ENCODE measurements at regions not wholly inside any gene's neighbourhood (a gene's known extent, or its start where the extent isn't known, plus 50 kb on each side); places are given as distances from the start of the nearest gene placed in this dataset.

DNA sequence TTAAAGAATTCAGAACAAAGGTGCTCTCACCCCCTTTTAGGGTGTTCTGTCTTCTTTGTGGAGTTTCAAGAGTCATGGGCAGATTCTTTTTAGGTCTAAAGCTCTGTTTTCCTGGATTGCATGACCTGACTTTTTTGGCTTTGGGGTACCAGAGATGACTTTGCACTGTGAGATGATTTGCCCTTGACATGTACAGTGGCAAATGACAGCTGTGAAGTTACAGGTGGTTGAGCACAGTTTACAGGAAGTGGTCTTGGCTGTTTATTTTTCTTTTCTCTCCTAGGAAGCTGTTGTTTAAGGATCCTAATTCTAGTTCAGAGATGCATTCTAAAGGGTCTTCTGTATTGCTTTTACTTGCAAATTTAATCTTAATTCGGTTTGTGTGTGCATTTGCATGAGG lies 83.8 kb upstream of the METAP2 start:
- Histone ChIP-seq H3K9me3 (ENCODE audit: control insufficient read depth, insufficient read depth, low read length) (peaks cover 3% of the 10 kb centered on the region; the same call in 1 of the 2 replicates), H3K4me3 (ENCODE audit: low read depth, low read length) (no peak overlapping the region), H3K27me3 (ENCODE audit: control insufficient read depth, insufficient read depth, low read length) (no peaks in the 10 kb centered on the region), H3K27ac (ENCODE audit: low read depth, low read length) (no peak overlapping the region)
- TF ChIP-seq, protein P1, sequence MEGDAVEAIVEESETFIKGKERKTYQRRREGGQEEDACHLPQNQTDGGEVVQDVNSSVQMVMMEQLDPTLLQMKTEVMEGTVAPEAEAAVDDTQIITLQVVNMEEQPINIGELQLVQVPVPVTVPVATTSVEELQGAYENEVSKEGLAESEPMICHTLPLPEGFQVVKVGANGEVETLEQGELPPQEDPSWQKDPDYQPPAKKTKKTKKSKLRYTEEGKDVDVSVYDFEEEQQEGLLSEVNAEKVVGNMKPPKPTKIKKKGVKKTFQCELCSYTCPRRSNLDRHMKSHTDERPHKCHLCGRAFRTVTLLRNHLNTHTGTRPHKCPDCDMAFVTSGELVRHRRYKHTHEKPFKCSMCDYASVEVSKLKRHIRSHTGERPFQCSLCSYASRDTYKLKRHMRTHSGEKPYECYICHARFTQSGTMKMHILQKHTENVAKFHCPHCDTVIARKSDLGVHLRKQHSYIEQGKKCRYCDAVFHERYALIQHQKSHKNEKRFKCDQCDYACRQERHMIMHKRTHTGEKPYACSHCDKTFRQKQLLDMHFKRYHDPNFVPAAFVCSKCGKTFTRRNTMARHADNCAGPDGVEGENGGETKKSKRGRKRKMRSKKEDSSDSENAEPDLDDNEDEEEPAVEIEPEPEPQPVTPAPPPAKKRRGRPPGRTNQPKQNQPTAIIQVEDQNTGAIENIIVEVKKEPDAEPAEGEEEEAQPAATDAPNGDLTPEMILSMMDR (IDR thresholded peaks at IDR 0.05; ENCODE audit: low read depth, low read length) = no peak
- no peak for DNase-seq (ENCODE audit: low read depth, low spot score)
- ChIA-PET POLR2A (no interaction called here), CTCF (no interaction called here)

DNA sequence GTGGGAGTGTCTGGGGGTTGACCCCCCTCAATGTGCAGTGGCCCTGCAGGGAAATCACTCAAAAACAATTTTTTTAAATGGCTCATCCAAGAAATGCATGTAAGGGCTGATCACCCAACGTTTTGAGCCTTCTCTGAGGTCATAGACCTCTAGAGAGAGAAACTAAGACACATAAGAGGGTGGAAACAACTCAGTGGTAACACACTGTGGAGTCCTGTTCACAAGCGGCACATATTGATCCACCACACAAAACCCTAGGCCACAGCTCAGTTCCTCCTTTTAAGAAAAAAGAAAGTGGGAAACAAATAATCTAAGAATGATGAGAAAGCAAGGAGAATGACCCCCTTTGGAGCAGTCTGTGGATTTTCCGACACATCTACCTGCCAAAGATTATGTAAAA lies 83.0 kb upstream of the METAP2 start:
- CTCF ChIA-PET = no interaction called here
- POLR2A ChIA-PET = no interaction called here
- DNase-seq (ENCODE audit: low read depth, low spot score) = no peak

GRCh38 chr12:95393191-95393790 lies 80.7 kb upstream of the METAP2 start:
- Histone ChIP-seq H3K27me3 (ENCODE audit: control insufficient read depth, insufficient read depth, low read length) (peaks cover 9% of the 10 kb centered on the region), H3K27ac (ENCODE audit: low read depth, low read length) (no peak overlapping the region), H3K9me3 (ENCODE audit: control insufficient read depth, insufficient read depth, low read length) (peaks cover 3% of the 10 kb centered on the region; the same call in 1 of the 2 replicates), H3K4me3 (ENCODE audit: low read depth, low read length) (no peak overlapping the region)
- POLR2A ChIA-PET = no interaction called here
- CTCF ChIA-PET = no interaction called here
- DNase-seq (ENCODE audit: low read depth, low spot score) = no peak
- TF ChIP-seq, protein P1 (IDR thresholded peaks at IDR 0.05; ENCODE audit: low read depth, low read length) = no peak

More for the DNA sequence above, 83.0 kb upstream of the METAP2 start:
- Histone ChIP-seq H3K4me3 (ENCODE audit: low read depth, low read length) (no peak overlapping the region), H3K27me3 (ENCODE audit: control insufficient read depth, insufficient read depth, low read length) (peaks cover 5% of the 10 kb centered on the region), H3K27ac (ENCODE audit: low read depth, low read length) (no peak overlapping the region), H3K9me3 (ENCODE audit: control insufficient read depth, insufficient read depth, low read length) (peaks cover 3% of the 10 kb centered on the region; the same call in 1 of the 2 replicates)
- TF ChIP-seq, protein P1 (IDR thresholded peaks at IDR 0.05; ENCODE audit: low read depth, low read length) = no peak

DNA sequence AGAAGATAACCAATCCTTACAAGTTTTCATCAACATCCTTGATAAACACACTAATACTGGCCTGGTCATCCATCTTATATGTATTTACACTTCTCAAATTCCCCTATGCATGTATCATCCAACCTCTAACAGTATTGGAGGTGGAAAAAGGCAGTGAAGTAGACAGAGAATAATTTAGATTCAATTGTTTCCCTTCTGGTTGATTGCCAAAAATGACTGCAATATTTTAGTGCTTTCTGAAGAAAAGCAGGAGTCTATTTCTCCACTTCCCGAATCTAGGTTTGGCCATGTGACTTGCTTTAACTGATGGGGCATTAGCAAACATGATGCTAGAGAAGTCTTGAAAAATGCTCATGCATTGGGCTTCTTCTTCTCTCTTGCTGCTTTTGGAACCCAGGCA lies 78.3 kb upstream of the METAP2 start:
- Histone ChIP-seq H3K4me3 (ENCODE audit: low read depth, low read length) (no peak overlapping the region), H3K27me3 (ENCODE audit: control insufficient read depth, insufficient read depth, low read length) (peaks cover 14% of the 10 kb centered on the region), H3K9me3 (ENCODE audit: control insufficient read depth, insufficient read depth, low read length) (peaks cover 3% of the 10 kb centered on the region; the same call in 1 of the 2 replicates), H3K27ac (ENCODE audit: low read depth, low read length) (no peak overlapping the region)
- TF ChIP-seq, protein P1 (IDR thresholded peaks at IDR 0.05; ENCODE audit: low read depth, low read length) = no peak
- ChIA-PET POLR2A (no interaction called here), CTCF (no interaction called here)
- DNase-seq (ENCODE audit: low read depth, low spot score) = no peak

DNA sequence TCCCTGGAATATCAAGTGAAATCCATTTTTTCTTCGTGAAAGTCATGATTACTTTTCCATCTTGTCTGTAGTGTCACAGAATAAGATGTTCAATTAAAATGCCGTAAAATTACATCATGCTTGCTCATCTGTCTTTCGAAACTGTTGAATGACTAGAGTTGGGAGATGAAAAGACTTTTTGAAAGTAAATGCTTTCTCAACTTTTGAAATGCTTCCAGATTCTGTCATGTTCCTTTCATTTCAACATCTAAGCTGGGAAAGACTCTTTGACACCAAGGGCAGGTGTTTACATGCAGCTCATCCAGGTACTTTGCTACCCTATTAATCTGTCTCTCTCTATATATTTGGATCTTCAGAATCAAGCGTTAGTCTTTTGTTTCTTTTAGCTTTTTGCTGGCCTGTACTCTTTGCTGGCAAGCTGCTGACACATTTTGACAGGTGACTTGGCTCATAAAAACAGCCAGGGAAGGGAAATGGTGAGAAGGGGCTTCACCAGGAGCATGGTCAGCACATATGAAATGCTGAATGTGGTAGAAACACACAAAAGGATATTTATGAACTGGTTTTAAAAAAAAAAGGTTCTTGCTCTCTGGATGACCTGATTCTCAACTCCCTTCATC lies 77.0 kb upstream of the METAP2 start:
- peaks cover 3% of the 10 kb centered on the region; the same call in 1 of the 2 replicates for H3K9me3 ChIP-seq (ENCODE audit: control insufficient read depth, insufficient read depth, low read length)
- no peak overlapping the region for H3K4me3 ChIP-seq (ENCODE audit: low read depth, low read length)
- H3K27ac ChIP-seq (ENCODE audit: low read depth, low read length) = no peak overlapping the region
- ChIA-PET POLR2A (no interaction called here), CTCF (no interaction called here)
- H3K27me3 ChIP-seq (ENCODE audit: control insufficient read depth, insufficient read depth, low read length) = peaks cover 14% of the 10 kb centered on the region
- DNase-seq (ENCODE audit: low read depth, low spot score) = no peak
- TF ChIP-seq, protein P1 (IDR thresholded peaks at IDR 0.05; ENCODE audit: low read depth, low read length) = no peak
